SKM-1 (cell line): ENCODE measurements at regions not wholly inside any gene's neighbourhood (a gene's known extent, or its start where the extent isn't known, plus 50 kb on each side); places are given as distances from the start of the nearest gene placed in this dataset.
"Not testable (repeated sequence)": the region's sequence is repeated elsewhere in the genome, so short reads cannot be mapped to it uniquely, and the experiment has no call there.

Experiments
- DNase-seq: peaks from one replicate; lab custom pipeline; 2025; ENCODE audit not compliant: unreplicated experiment; lab: John Stamatoyannopoulos, UW

GRCh38 chr2:11950896-11951295 is 204.5 kb downstream of the LPIN1 start:
- no peak for DNase-seq

- DNase-seq = not testable (repeated sequence)
Observed at GRCh38 chr2:11951492-11951891, 205.1 kb downstream of the LPIN1 start.

- DNase-seq = no peak
Observed at GRCh38 chr2:11953258-11953657, 206.8 kb downstream of the LPIN1 start.

GRCh38 chr2:11955314-11955713 is 208.9 kb downstream of the LPIN1 start:
- DNase-seq = no peak

GRCh38 chr2:11955884-11956291 is 209.5 kb downstream of the LPIN1 start:
- DNase-seq = no peak

- DNase-seq = no peak
Observed at GRCh38 chr2:11962707-11963328, 216.4 kb downstream of the LPIN1 start.

GRCh38 chr2:11963966-11964365 is 217.5 kb downstream of the LPIN1 start:
- no peak for DNase-seq

GRCh38 chr2:11967946-11968465 is 221.6 kb downstream of the LPIN1 start:
- no peak for DNase-seq

GRCh38 chr2:11968521-11968920 is 222.1 kb downstream of the LPIN1 start:
- no peak for DNase-seq

GRCh38 chr2:11969774-11970173 is 223.3 kb downstream of the LPIN1 start:
- DNase-seq = no peak

- DNase-seq = no peak
Observed at GRCh38 chr2:11974573-11974972, 228.1 kb downstream of the LPIN1 start.

- DNase-seq = no peak
Observed at GRCh38 chr2:11975373-11975772, 228.9 kb downstream of the LPIN1 start.

GRCh38 chr2:11976073-11976472 is 229.6 kb downstream of the LPIN1 start:
- DNase-seq = no peak

- no peak for DNase-seq
Observed at GRCh38 chr2:11977766-11978524, 231.5 kb downstream of the LPIN1 start.

- DNase-seq = no peak
Observed at GRCh38 chr2:11980809-11981208, 234.4 kb downstream of the LPIN1 start.

GRCh38 chr2:11983401-11983800 is 237.0 kb downstream of the LPIN1 start:
- DNase-seq = no peak

GRCh38 chr2:11983870-11984269 is 237.4 kb downstream of the LPIN1 start:
- no peak for DNase-seq

- no peak for DNase-seq
Observed at GRCh38 chr2:11984316-11985158, 238.1 kb downstream of the LPIN1 start.

GRCh38 chr2:11985817-11986566 is 239.6 kb downstream of the LPIN1 start:
- DNase-seq = no peak

GRCh38 chr2:11987151-11987550 is 240.7 kb downstream of the LPIN1 start:
- no peak for DNase-seq
